CD14-positive monocyte (primary cell): ENCODE measurements at regions not wholly inside any gene's neighbourhood (a gene's known extent, or its start where the extent isn't known, plus 50 kb on each side); places are given as distances from the start of the nearest gene placed in this dataset.

Source experiments
- DNase-seq, 3 donors: peaks; one replicate each; pipeline ENCODE4 v3.0.0-alpha.2; 2011 to 2022
- H2AFZ ChIP-seq: 2 replicates; pipeline ENCODE4 v1.6.0; 2012; ENCODE audit warnings: mild to moderate bottlenecking, low read depth, low read length, inconsistent platforms; ENCODE audit not compliant: insufficient read depth, poor library complexity, severe bottlenecking
- H3K27ac ChIP-seq, 2 donors: 1 replicate in 1 of 2; 2 replicates in 1 of 2; pipeline ENCODE4 v1.5.1; 2012 to 2013; ENCODE audit warnings: low read length in 2 of 2, control low read depth in 1 of 2, inconsistent platforms in 1 of 2, low read depth in 1 of 2, mild to moderate bottlenecking in 1 of 2
- H3K27me3 ChIP-seq, 2 donors: one replicate each; pipeline versions ENCODE4 v1.6.0 to v1.6.1; 2011 to 2013; ENCODE audit warnings: low read length in 2 of 2; ENCODE audit not compliant: control insufficient read depth in 2 of 2, insufficient read depth in 2 of 2
- H3K36me3 ChIP-seq, 2 donors: replicated peaks in 1 of 2; 1 replicate in 1 of 2; 2 replicates in 1 of 2; pipeline versions ENCODE4 v1.5.1 to v1.6.1; 2012 to 2013; ENCODE audit warnings: low read length in 2 of 2, control low read depth in 1 of 2, inconsistent platforms in 1 of 2, mild to moderate bottlenecking in 1 of 2; ENCODE audit not compliant: insufficient read depth in 2 of 2, control insufficient read depth in 1 of 2
- H3K4me1 ChIP-seq, 2 donors: 1 replicate in 1 of 2; 2 replicates in 1 of 2; pipeline versions ENCODE4 v1.5.1 to v1.6.1; 2012 to 2013; ENCODE audit warnings: low read length in 2 of 2, control low read depth in 1 of 2, inconsistent platforms in 1 of 2, mild to moderate bottlenecking in 1 of 2, moderate library complexity in 1 of 2; ENCODE audit not compliant: insufficient read depth in 2 of 2, control insufficient read depth in 1 of 2
- H3K4me2 ChIP-seq: replicated peaks from 2 replicates; pipeline ENCODE3; 2012; ENCODE audit warnings: low read length, moderate library complexity, mild to moderate bottlenecking; ENCODE audit not compliant: poor library complexity, severe bottlenecking; ENCODE audit errors: extremely low read depth
- H3K4me3 ChIP-seq, 3 experiments: fragments of 200-600 bp in 1 of 3; sonication (generic) in 1 of 3; replicated peaks in 1 of 3; 1 replicate in 2 of 3; 2 replicates in 1 of 3; pipeline ENCODE4 v1.5.1; 2011 to 2013; ENCODE audit warnings: low read length in 3 of 3, mild to moderate bottlenecking in 3 of 3, control low read depth in 2 of 3, low read depth in 2 of 3, inconsistent platforms in 1 of 3, moderate library complexity in 1 of 3
- H3K79me2 ChIP-seq: 2 replicates; pipeline ENCODE4 v1.6.0; 2012; ENCODE audit warnings: mild to moderate bottlenecking, control low read depth, inconsistent platforms, low read length, moderate library complexity; ENCODE audit not compliant: insufficient read depth
- H3K9ac ChIP-seq: 2 replicates; pipeline ENCODE4 v1.6.0; 2017; ENCODE audit warnings: low read length, mild to moderate bottlenecking; ENCODE audit not compliant: insufficient read depth, poor library complexity, severe bottlenecking
- H3K9me3 ChIP-seq, 2 donors: replicated peaks in 1 of 2; 1 replicate in 1 of 2; 2 replicates in 1 of 2; pipeline versions ENCODE4 v1.5.1 to v1.6.1; 2012 to 2013; ENCODE audit warnings: low read length in 2 of 2, control low read depth in 1 of 2; ENCODE audit not compliant: control insufficient read depth in 1 of 2, insufficient read depth in 1 of 2
- H4K20me1 ChIP-seq: 2 replicates; pipeline ENCODE4 v1.6.0; 2012; ENCODE audit warnings: mild to moderate bottlenecking, low read length, control low read depth, moderate library complexity; ENCODE audit not compliant: insufficient read depth
- H3K27ac Mint-ChIP-seq, 7 donors: one replicate each; pipeline ENCODE4 v1.8.0; 2020; ENCODE audit warnings: mild to moderate bottlenecking in 7 of 7, mixed read lengths in 7 of 7, moderate library complexity in 6 of 7, inconsistent platforms in 2 of 7
- H3K27me3 Mint-ChIP-seq, 3 donors: one replicate each; pipeline ENCODE4 v1.8.0; 2021 to 2022; ENCODE audit warnings: low read depth in 3 of 3, mild to moderate bottlenecking in 3 of 3, mixed read lengths in 3 of 3, moderate library complexity in 3 of 3, inconsistent platforms in 1 of 3
- H3K36me3 Mint-ChIP-seq, 2 donors: one replicate each; pipeline ENCODE4 v1.8.0; 2020; ENCODE audit warnings: mixed read lengths in 2 of 2, inconsistent platforms in 1 of 2, mild to moderate bottlenecking in 1 of 2
- H3K4me1 Mint-ChIP-seq: one replicate; pipeline ENCODE4 v1.8.0; 2020; ENCODE audit warnings: mild to moderate bottlenecking, mixed read lengths
- H3K4me3 Mint-ChIP-seq, 2 donors: one replicate each; pipeline ENCODE4 v1.8.0; 2020; ENCODE audit warnings: mild to moderate bottlenecking in 2 of 2, mixed read lengths in 2 of 2, moderate library complexity in 1 of 2
- H3K9me3 Mint-ChIP-seq, 7 donors: one replicate each; pipeline ENCODE4 v1.8.0; 2020 to 2022; ENCODE audit warnings: mixed read lengths in 7 of 7, mild to moderate bottlenecking in 6 of 7, moderate library complexity in 6 of 7, inconsistent platforms in 2 of 7
- CTCF ChIP-seq: fragments of 200-600 bp; IDR thresholded peaks from one replicate; pipeline ENCODE4 v1.8.0; 2022; ENCODE audit warnings: antibody characterized with exemption, mild to moderate bottlenecking
- WGBS: methylation state at CpG from one replicate; pipeline ENCODE4 v1.1.5; 2013; ENCODE audit warnings: missing lambda C conversion rate; ENCODE audit not compliant: insufficient coverage; 5-methylcytosine and 5-hydroxymethylcytosine counted together
- intact Hi-C, 2 donors: fragments of 100-400 bp; cut with micrococcal nuclease; formaldehyde crosslinking; loops; one replicate each; pipeline versions ENCODE4 v1.15.0 to v1.15.1; 2023

- H3K9me3 ChIP-seq = no peaks in the 10 kb centered on the region
- intact Hi-C loops = no loop called here
- no peak overlapping the region for H3K4me3 Mint-ChIP-seq
- H3K27me3 ChIP-seq = no peaks in the 10 kb centered on the region
- no peaks in the 10 kb centered on the region for H3K4me1 Mint-ChIP-seq
- no peak overlapping the region for H3K27ac ChIP-seq
- H3K79me2 ChIP-seq = no peaks in the 10 kb centered on the region
- 83% methylated on average over 1 of the region's 3 CpGs for WGBS
- no peak overlapping the region for H3K27ac Mint-ChIP-seq
- H3K4me2 ChIP-seq = no peak overlapping the region
- no peak for DNase-seq
- no peak overlapping the region for H2AFZ ChIP-seq
- no peaks in the 10 kb centered on the region for H4K20me1 ChIP-seq
- H3K4me3 ChIP-seq = no peak overlapping the region
- H3K9me3 Mint-ChIP-seq = peaks cover 0 to 3% (median 0%) of the 10 kb centered on the region in 7 donors
- H3K27me3 Mint-ChIP-seq = no peaks in the 10 kb centered on the region
- H3K4me1 ChIP-seq = no peaks in the 10 kb centered on the region
- no peak for TF ChIP-seq CTCF
- no peaks in the 10 kb centered on the region for H3K36me3 ChIP-seq
- no peak overlapping the region for H3K9ac ChIP-seq
- H3K36me3 Mint-ChIP-seq = no peaks in the 10 kb centered on the region
Observed at GRCh38 chr2:221289389-221289788, 282.7 kb downstream of the EPHA4 start.

GRCh38 chr2:221289846-221290245 is 282.3 kb downstream of the EPHA4 start:
- H3K79me2 ChIP-seq = no peaks in the 10 kb centered on the region
- no peaks in the 10 kb centered on the region for H3K36me3 Mint-ChIP-seq
- H3K27me3 ChIP-seq = no peaks in the 10 kb centered on the region
- no peak for DNase-seq
- no peak for TF ChIP-seq CTCF
- H3K4me2 ChIP-seq = no peak overlapping the region
- no peaks in the 10 kb centered on the region for H4K20me1 ChIP-seq
- H3K27ac ChIP-seq = no peak overlapping the region
- no peaks in the 10 kb centered on the region for H3K36me3 ChIP-seq
- H3K9me3 ChIP-seq = no peaks in the 10 kb centered on the region
- H3K27me3 Mint-ChIP-seq = no peaks in the 10 kb centered on the region
- H3K4me1 Mint-ChIP-seq = no peaks in the 10 kb centered on the region
- no peak overlapping the region for H3K4me3 ChIP-seq
- no peaks in the 10 kb centered on the region for H3K4me1 ChIP-seq
- no peak overlapping the region for H3K9ac ChIP-seq
- peaks cover 0 to 3% (median 0%) of the 10 kb centered on the region in 7 donors for H3K9me3 Mint-ChIP-seq
- intact Hi-C loops = no loop called here
- H3K4me3 Mint-ChIP-seq = no peak overlapping the region
- no peak overlapping the region for H2AFZ ChIP-seq
- no peak overlapping the region for H3K27ac Mint-ChIP-seq
